ENCODE measurements at regions not wholly inside any gene's neighbourhood (a gene's known extent, or its start where the extent isn't known, plus 50 kb on each side); places are given as distances from the start of the nearest gene placed in this dataset.

- intact Hi-C loops (cut with DNase I) = no loop called here
- DNase-seq (ENCODE audit: missing footprints) = no peak
- ATAC-seq = no peak
These were observed 494.0 kb downstream of the MIAT start for GRCh38 chr22:27151407-27151806.

GRCh38 chr22:27152033-27152432 lies 494.6 kb downstream of the MIAT start:
- ATAC-seq (no peak), DNase-seq (ENCODE audit: missing footprints) (no peak)
- intact Hi-C loops (cut with DNase I) = no loop called here

GRCh38 chr22:27152883-27153282 lies 495.5 kb downstream of the MIAT start:
- DNase-seq (ENCODE audit: missing footprints) (no peak), ATAC-seq (no peak)
- intact Hi-C loops (cut with DNase I) = no loop called here

GRCh38 chr22:27153386-27153785 lies 496.0 kb downstream of the MIAT start:
- ATAC-seq (no peak), DNase-seq (ENCODE audit: missing footprints) (no peak)
- intact Hi-C loops (cut with DNase I) = no loop called here

- no peak for DNase-seq (ENCODE audit: missing footprints)
- intact Hi-C loops (cut with DNase I) = no loop called here
These were observed 497.3 kb downstream of the MIAT start for GRCh38 chr22:27154717-27155116.

GRCh38 chr22:27156821-27157489 lies 499.6 kb downstream of the MIAT start:
- no peak for DNase-seq (ENCODE audit: missing footprints)
- intact Hi-C loops (cut with DNase I) = no loop called here
- ATAC-seq = no peak

More at GRCh38 chr22:27154717-27155116, 497.3 kb downstream of the MIAT start:
- no peak for ATAC-seq

GRCh38 chr22:27157666-27158370 lies 500.4 kb downstream of the MIAT start:
- intact Hi-C loops (cut with DNase I) = no loop called here
- DNase-seq (ENCODE audit: missing footprints) (no peak), ATAC-seq (no peak)

- intact Hi-C loops (cut with DNase I) = no loop called here
- ATAC-seq (no peak), DNase-seq (ENCODE audit: missing footprints) (no peak)
These were observed 501.6 kb downstream of the MIAT start for GRCh38 chr22:27159016-27159415.

- DNase-seq (ENCODE audit: missing footprints) = no peak
- ATAC-seq = no peak
- intact Hi-C loops (cut with DNase I) = no loop called here
These were observed 502.4 kb downstream of the MIAT start for GRCh38 chr22:27159716-27160295.

GRCh38 chr22:27163162-27164137 lies 506.1 kb downstream of the MIAT start:
- ATAC-seq (no peak), DNase-seq (ENCODE audit: missing footprints) (no peak)
- intact Hi-C loops (cut with DNase I) = no loop called here

- intact Hi-C loops (cut with DNase I) = no loop called here
- no peak for DNase-seq (ENCODE audit: missing footprints)
- ATAC-seq = no peak
These were observed 507.6 kb downstream of the MIAT start for GRCh38 chr22:27164781-27165503.

- intact Hi-C loops (cut with DNase I) = no loop called here
- ATAC-seq = no peak
- DNase-seq (ENCODE audit: missing footprints) = no peak
These were observed 511.3 kb downstream of the MIAT start for GRCh38 chr22:27168681-27169080.

- no peak for ATAC-seq
- no peak for DNase-seq (ENCODE audit: missing footprints)
- intact Hi-C loops (cut with DNase I) = no loop called here
These were observed 513.1 kb downstream of the MIAT start for GRCh38 chr22:27170491-27170890.

GRCh38 chr22:27171212-27171611 lies 513.8 kb downstream of the MIAT start:
- DNase-seq (ENCODE audit: missing footprints) = no peak
- ATAC-seq = no peak
- intact Hi-C loops (cut with DNase I) = no loop called here

- ATAC-seq = no peak
- DNase-seq (ENCODE audit: missing footprints) = no peak
- intact Hi-C loops (cut with DNase I) = no loop called here
These were observed 516.1 kb downstream of the MIAT start for GRCh38 chr22:27173530-27173929.

- ATAC-seq (no peak), DNase-seq (ENCODE audit: missing footprints) (no peak)
- intact Hi-C loops (cut with DNase I) = no loop called here
These were observed 517.8 kb downstream of the MIAT start for GRCh38 chr22:27175021-27175838.

- intact Hi-C loops (cut with DNase I) = no loop called here
- DNase-seq (ENCODE audit: missing footprints) (no peak), ATAC-seq (no peak)
These were observed 518.6 kb downstream of the MIAT start for GRCh38 chr22:27175974-27176373.

- intact Hi-C loops (cut with DNase I) = no loop called here
- ATAC-seq (no peak), DNase-seq (ENCODE audit: missing footprints) (no peak)
These were observed 521.8 kb downstream of the MIAT start for GRCh38 chr22:27179161-27179560.

Measured in Right ventricle myocardium inferior (tissue), 1 donor.